ENCODE measurements at regions not wholly inside any gene's neighbourhood (a gene's known extent, or its start where the extent isn't known, plus 50 kb on each side); places are given as distances from the start of the nearest gene placed in this dataset.
"Not testable (repeated sequence)": the region's sequence is repeated elsewhere in the genome, so short reads cannot be mapped to it uniquely, and the experiment has no call there.

DNA sequence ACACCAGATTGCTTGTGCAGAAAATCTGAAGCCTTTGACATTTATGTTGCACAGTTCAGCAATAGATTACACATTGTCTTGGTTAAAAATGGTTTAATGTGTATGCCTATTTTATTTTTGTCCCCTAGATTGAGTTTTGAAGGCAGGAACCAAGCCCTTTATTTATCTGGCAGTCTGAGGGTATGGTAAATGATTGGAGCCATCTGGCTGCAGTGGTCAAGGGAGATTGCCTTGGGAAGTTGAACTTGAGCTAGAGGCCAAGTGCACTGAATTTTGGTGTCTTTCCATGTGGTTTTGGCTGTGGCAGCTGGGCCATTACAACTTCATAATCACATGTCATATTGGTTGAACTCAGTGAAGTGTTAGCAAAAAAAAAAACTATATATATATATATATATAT is 248.7 kb upstream of the C2CD4B start:
- no peak for DNase-seq

DNA sequence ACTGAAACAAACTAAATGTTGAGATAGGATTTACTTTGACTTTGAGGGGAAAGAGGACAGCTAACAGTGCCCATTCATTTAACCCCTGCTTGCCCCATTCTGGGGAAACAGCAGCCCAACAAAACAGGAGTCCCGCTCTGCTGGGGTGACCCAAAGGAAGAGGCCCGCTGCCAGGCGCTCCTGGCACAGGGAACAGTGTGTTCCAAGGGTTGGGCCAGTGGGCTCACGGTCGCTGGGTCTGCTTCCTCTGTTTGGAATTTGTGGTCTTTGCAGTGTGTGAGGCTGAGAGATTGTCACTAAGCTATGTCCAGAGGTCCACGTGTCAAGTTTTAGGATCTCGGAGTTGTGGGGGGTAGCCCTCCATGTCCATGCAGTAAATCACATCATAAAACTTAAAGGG is 250.4 kb upstream of the C2CD4B start:
- no peak for DNase-seq

GRCh38 chr15:62416526-62416925 is 251.4 kb upstream of the C2CD4B start:
- DNase-seq, result no peak

- no peak for DNase-seq
Observed at GRCh38 chr15:62417439-62417838, 252.4 kb upstream of the C2CD4B start.

GRCh38 chr15:62418496-62418895 is 253.4 kb upstream of the C2CD4B start:
- not testable (repeated sequence) for DNase-seq

DNA sequence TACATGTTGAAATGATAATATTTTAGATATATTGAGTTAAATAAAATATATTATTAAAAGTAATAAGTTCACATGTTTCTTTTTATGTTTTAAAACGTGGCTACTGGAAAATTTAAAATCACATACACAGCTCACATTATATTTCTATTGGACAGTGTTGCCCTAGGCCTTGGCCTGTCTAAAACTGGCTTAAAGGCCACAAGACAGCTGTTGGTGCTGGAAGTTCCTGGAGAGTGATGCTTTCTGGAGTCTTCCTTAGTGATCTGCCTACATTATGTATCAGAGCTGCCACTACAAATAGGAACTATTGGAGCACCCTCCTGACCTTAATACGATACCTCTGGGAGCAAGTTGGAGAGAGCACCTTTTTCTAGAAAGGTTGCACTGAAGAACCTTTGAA is 254.1 kb upstream of the C2CD4B start:
- DNase-seq, result no peak

DNA sequence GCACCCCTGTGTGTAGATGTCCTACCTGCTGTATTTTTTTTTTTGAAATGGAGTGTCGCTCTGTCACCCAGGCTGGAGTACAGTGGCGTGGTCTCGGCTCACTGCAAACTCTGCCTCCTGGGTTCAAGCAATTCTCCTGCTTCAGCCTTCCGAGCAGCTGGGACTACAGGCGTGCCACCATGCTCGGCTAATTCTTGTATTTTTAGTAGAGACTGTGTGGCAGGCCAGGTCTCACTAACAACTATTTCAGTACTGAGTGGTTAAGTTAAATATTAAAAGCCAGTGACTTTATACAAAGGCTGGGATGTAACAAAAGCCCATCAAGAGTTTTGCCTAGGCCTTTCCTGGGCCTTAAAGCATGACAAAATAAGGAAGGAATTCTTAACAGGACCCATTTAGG is 255.3 kb upstream of the C2CD4B start:
- not testable (repeated sequence) for DNase-seq

- DNase-seq, result no peak
Observed at GRCh38 chr15:62421289-62421688, 256.2 kb upstream of the C2CD4B start.

- DNase-seq, result no peak
Observed at GRCh38 chr15:62426387-62426956, 261.4 kb upstream of the C2CD4B start.

DNA sequence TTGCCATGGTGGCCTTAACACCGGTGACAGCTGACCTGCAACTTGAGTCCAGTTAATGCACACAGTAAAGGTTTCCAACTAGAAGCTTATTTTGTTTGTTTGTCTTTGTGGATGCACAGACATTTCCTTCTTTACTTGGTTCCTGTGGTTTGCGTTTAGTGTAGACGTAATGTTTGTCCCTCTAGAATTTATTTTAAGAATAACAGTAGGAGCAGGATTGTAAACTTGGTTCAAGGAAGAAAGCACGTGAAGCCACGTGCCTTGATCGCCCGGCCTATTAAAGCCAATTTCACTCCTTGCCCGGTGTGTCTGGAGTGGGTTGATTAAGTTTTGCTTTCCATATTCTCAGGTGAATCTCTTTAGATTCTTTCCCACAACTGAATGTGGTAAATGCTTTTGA is 263.2 kb upstream of the C2CD4B start:
- DNase-seq, result no peak

DNA sequence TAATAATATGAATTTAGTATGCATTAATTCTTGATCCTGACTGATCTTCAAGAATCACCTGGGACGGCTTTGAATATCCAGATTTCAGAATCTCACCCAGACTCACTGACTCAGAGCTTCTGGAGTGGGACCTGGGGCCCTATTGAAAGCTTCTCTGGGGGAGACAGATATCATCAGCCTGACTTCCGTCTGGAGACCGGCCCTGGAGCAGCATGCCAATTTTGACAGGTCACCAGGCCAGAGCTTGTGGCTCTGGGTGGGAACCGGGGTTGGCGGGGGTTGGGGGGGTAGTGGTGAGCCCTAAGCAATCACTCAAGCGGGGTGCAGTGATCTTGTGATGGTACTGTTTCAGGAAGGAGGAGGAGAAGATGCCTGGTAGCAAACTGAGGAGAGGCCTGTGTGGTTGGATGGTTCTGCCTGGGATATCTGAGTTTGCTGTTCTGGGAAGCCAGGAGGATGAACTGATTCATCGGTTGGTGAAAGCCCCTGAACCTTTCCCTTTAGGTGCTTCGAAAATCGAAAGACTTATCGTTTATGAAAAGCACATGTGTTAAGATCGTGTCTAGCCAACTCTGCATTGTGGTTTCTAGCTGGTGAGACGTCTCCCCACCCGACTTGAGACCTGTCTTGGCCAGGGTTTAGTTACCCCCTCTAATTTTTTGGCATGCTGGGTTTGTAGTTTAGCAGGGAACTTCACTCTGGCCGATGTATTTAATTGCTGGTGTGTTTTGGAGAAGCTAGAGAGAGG is 263.9 kb upstream of the C2CD4B start:
- DNase-seq, result no peak

- no peak for DNase-seq
Observed at GRCh38 chr15:62430056-62430455, 265.0 kb upstream of the C2CD4B start.

- DNase-seq, result no peak
Observed at GRCh38 chr15:62430552-62430951, 265.5 kb upstream of the C2CD4B start.

DNA sequence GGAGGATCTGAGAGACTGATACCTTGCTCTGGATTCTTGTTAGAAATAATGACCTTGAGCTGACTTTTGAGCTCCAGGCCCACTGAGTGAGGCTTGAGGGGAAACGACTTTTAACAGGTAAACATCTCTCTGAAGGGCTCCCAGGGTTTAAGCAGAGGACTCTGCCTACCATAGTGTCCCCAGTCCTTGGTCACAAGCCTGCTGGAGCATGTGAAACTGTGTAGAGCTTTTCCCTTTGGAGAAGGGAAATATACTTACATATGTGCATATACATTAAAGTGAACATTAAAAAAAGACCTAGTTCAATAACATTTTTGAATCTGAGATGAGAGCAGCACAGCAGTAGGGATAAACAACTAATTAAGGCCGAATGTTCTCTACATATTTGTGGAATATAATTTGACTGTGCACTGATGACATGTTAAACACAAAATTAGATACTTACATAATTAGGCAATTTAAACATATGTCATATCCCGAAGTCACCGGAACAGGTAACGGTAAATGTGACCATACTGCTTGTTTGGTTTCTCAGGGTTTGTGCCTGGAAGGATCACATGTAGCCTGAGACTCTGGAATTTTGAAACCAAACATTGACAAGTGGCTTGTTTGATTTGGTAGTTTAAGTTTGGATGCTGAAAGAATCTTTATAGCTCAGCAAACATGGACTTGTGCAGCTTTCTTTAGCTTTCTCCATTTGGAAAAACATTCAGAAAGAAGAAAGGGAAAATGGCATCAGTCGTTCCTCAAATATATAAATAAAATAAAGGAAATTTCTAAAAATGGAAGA is 266.1 kb upstream of the C2CD4B start:
- DNase-seq, result no peak

DNA sequence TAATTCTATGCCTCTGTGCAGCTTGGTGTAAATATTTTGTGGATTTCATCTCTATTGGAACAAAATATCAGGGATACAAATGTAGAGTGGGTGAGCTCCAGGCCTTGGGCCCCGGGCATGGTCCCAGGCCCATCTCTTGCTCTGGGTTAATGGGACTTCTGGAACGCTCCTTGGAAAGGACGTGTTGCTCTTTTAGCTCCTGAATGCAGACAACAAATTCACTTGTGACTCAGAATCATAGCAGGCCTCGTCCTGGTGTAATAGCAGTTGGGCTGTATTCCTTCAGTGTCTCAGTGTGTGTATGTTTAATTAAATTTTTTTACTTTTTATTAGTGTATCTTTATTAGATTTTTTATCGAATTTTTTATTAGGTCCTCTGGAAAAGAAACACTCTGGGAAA is 266.7 kb upstream of the C2CD4B start:
- no peak for DNase-seq

- no peak for DNase-seq
Observed at GRCh38 chr15:62432702-62433398, 267.8 kb upstream of the C2CD4B start.

DNA sequence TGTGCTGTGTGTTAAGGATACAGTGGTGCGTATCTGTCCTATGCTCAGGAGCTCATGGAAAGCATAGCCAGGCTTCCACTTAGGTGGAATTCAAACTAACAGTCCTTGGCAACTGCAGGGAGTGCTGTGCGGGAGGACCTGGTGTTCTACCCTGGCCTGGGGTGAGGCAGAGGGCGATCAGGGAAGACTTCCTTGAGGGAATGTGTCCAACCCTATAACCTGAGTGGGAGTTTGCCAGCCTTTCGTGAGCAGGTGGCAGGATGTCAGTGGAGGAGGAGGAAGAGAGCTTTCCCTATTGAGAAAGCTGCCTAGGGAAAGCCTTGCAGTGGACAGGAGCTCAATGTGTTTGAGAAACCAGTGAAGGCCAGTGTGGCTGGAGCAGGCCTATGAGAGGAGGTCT is 271.1 kb upstream of the C2CD4B start:
- no peak for DNase-seq

DNA sequence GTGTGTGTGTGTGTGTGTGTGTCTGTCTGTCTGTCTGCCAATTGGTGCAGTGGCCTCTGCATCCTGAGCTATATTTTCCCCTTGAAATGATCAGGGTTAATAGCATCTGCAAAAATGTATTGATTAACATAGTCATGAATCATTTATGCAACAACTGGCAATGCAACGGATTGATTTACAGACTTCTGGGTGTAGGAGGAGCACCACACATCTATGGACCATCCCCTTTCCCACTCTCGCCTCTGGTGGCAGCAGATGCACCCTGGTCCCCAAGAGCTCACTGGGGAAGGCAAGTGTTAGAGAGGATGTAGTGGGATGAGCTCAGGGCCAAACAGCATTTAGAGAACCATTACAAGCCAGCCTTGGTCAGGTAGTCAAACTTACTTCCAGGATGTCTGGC is 272.7 kb upstream of the C2CD4B start:
- DNase-seq, result no peak

GRCh38 chr15:62439543-62440016 is 274.5 kb upstream of the C2CD4B start:
- DNase-seq, result no peak

DNA sequence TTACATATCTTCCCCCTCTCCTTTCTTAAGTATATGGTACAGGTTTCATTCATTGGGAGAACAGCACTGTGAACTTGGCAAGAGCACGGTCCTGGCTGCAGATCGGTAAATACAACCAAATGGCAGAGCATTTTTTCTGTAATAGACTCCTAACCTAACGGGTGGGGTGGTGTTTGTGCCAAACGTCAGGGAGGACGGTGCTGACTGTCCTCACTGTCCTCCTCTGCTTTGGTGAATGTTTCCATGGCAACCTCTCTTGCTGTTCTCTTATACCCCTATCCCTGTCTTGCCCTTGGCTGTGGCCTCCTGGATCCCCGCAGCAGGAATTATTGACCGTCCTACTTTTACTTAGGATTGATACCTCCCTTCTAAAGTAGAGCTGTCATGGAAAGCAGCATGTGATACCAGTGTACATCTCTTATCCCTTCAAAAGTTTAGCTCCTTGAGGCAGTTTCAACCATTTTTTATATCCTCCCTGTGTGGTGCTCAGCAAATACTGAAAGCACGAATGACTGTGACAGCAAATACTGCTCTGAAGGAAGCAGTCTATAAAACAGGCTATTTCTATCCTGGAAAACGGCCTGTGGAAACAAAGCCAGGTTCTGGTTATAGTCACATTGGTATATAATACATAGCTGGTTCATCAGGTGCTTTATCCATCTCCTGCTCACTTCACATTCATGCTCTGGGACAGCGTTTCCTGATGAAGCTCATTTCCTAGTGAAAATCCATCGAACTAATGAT is 275.4 kb upstream of the C2CD4B start:
- no peak for DNase-seq

GRCh38 chr15:62444104-62445022 is 279.3 kb upstream of the C2CD4B start:
- no peak for DNase-seq
